Breast epithelium (tissue), 4 donors: ENCODE measurements at regions not wholly inside any gene's neighbourhood (a gene's known extent, or its start where the extent isn't known, plus 50 kb on each side); places are given as distances from the start of the nearest gene placed in this dataset.

Source experiments
- DNase-seq, 2 donors: peaks; one replicate each; pipeline ENCODE4 v3.0.0-alpha.2; 2019; ENCODE audit warnings: low spot score in 2 of 2
- H3K27ac ChIP-seq, 2 donors: fragments of 200-600 bp; sonication (generic) in 1 of 2; one replicate each; pipeline ENCODE4 v1.5.1; 2016 to 2019; ENCODE audit warnings: mild to moderate bottlenecking in 1 of 2
- H3K27me3 ChIP-seq, 2 donors: fragments of 200-600 bp; sonication (generic) in 1 of 2; one replicate each; pipeline versions ENCODE4 v1.5.1 to v1.6.0; 2017 to 2019; ENCODE audit warnings: control low read depth in 1 of 2, mild to moderate bottlenecking in 1 of 2
- H3K36me3 ChIP-seq: fragments of 200-600 bp; one replicate; pipeline ENCODE4 v1.5.1; 2019
- H3K4me1 ChIP-seq, 2 donors: fragments of 200-600 bp; sonication (generic); one replicate each; pipeline ENCODE4 v1.5.1; 2016 to 2019; ENCODE audit warnings: control low read depth in 1 of 2
- H3K4me3 ChIP-seq, 3 donors: fragments of 200-600 bp; sonication (generic); 1 replicate in 2 of 3; 2 replicates in 1 of 3; pipeline ENCODE4 v1.5.1; 2016 to 2019; ENCODE audit warnings: mild to moderate bottlenecking in 3 of 3, moderate library complexity in 2 of 3
- H3K9me3 ChIP-seq, 2 donors: fragments of 200-600 bp; sonication (generic) in 1 of 2; one replicate each; pipeline ENCODE4 v1.5.1; 2016 to 2019; ENCODE audit warnings: control low read depth in 1 of 2
- CTCF ChIP-seq, 3 donors: fragments of 450-650 bp; IDR thresholded peaks; one replicate each; pipeline ENCODE4 v1.5.1; 2016 to 2017; ENCODE audit warnings: antibody characterized with exemption in 3 of 3, mild to moderate bottlenecking in 3 of 3, moderate library complexity in 3 of 3
- POLR2A ChIP-seq: fragments of 450-650 bp; IDR thresholded peaks from one replicate; pipeline ENCODE4 v1.6.1; 2016; ENCODE audit warnings: antibody characterized with exemption, mild to moderate bottlenecking, moderate library complexity
- POLR2AphosphoS5 ChIP-seq, 3 donors: sonication (generic); formaldehyde crosslinking; IDR thresholded peaks; one replicate each; pipeline ENCODE4 v1.6.1; 2017; ENCODE audit warnings: antibody characterized with exemption in 3 of 3
- intact Hi-C: fragments of 100-400 bp; cut with DNase I; formaldehyde crosslinking; loops from one replicate; pipeline ENCODE4 v1.15.1; 2023; ENCODE audit warnings: low total_unique reads

- H3K36me3 ChIP-seq: no peaks in the 10 kb centered on the region
- DNase-seq: no peak
- H3K27me3 ChIP-seq: peaks cover 0 to 3% of the 10 kb centered on the region in 2 donors
Measured at GRCh38 chr2:130261099-130261498, 62.9 kb upstream of the TUBA3E start.

GRCh38 chr2:130259594-130259993 is 61.4 kb upstream of the TUBA3E start:
- no peak for TF ChIP-seq CTCF (IDR thresholded peaks at IDR 0.05)
- no peak for TF ChIP-seq POLR2AphosphoS5 (IDR thresholded peaks at IDR 0.05)
- TF ChIP-seq POLR2A: no peak
- no peak for DNase-seq
- no peak overlapping the region for H3K4me3 ChIP-seq
- H3K27ac ChIP-seq: no peak overlapping the region
- no peaks in the 10 kb centered on the region for H3K4me1 ChIP-seq
- intact Hi-C loops: no loop called here
- peaks cover 0 to 3% of the 10 kb centered on the region in 2 donors for H3K27me3 ChIP-seq
- no peaks in the 10 kb centered on the region for H3K9me3 ChIP-seq
- no peaks in the 10 kb centered on the region for H3K36me3 ChIP-seq

More at GRCh38 chr2:130261099-130261498, 62.9 kb upstream of the TUBA3E start:
- Histone ChIP-seq H3K4me3 (no peak overlapping the region), H3K4me1 (no peaks in the 10 kb centered on the region), H3K9me3 (no peaks in the 10 kb centered on the region), H3K27ac (no peak overlapping the region)
- TF ChIP-seq CTCF (IDR thresholded peaks at IDR 0.05) (no peak), POLR2AphosphoS5 (IDR thresholded peaks at IDR 0.05) (no peak), POLR2A (no peak)
- intact Hi-C loops: no loop called here

- no peak for TF ChIP-seq CTCF (IDR thresholded peaks at IDR 0.05)
- no peak for TF ChIP-seq POLR2A
- TF ChIP-seq POLR2AphosphoS5 (IDR thresholded peaks at IDR 0.05): no peak
- H3K36me3 ChIP-seq: no peaks in the 10 kb centered on the region
- DNase-seq: no peak
- no peak overlapping the region for H3K27ac ChIP-seq
- H3K27me3 ChIP-seq: peaks cover 0 to 10% of the 10 kb centered on the region in 2 donors
- no peak overlapping the region for H3K4me3 ChIP-seq
- no peaks in the 10 kb centered on the region for H3K4me1 ChIP-seq
- H3K9me3 ChIP-seq: no peaks in the 10 kb centered on the region
- intact Hi-C loops: no loop called here
Measured at GRCh38 chr2:130258356-130258755, 60.1 kb upstream of the TUBA3E start.

GRCh38 chr2:130252880-130253645 is 54.8 kb upstream of the TUBA3E start:
- Histone ChIP-seq H3K4me1 (no peaks in the 10 kb centered on the region), H3K27me3 (peaks cover 0 to 23% of the 10 kb centered on the region in 2 donors), H3K36me3 (no peaks in the 10 kb centered on the region), H3K4me3 (peak overlapping the region; percentile 15 to 45 (median 33)), H3K9me3 (no peaks in the 10 kb centered on the region), H3K27ac (no peak overlapping the region)
- TF ChIP-seq CTCF (IDR thresholded peaks at IDR 0.05) (no peak), POLR2AphosphoS5 (IDR thresholded peaks at IDR 0.05) (no peak), POLR2A (no peak)
- intact Hi-C loops: no loop called here
- no peak for DNase-seq

- Histone ChIP-seq H3K4me1 (no peaks in the 10 kb centered on the region), H3K9me3 (no peaks in the 10 kb centered on the region), H3K27ac (no peak overlapping the region), H3K4me3 (no peak overlapping the region), H3K36me3 (no peaks in the 10 kb centered on the region), H3K27me3 (peaks cover 0 to 23% of the 10 kb centered on the region in 2 donors)
- DNase-seq: no peak
- TF ChIP-seq POLR2A: no peak
- no peak for TF ChIP-seq POLR2AphosphoS5 (IDR thresholded peaks at IDR 0.05)
- no peak for TF ChIP-seq CTCF (IDR thresholded peaks at IDR 0.05)
- intact Hi-C loops: no loop called here
Measured at GRCh38 chr2:130251873-130252620, 53.8 kb upstream of the TUBA3E start.
